ENCODE measurements at regions not wholly inside any gene's neighbourhood (a gene's known extent, or its start where the extent isn't known, plus 50 kb on each side); places are given as distances from the start of the nearest gene placed in this dataset.

DNA sequence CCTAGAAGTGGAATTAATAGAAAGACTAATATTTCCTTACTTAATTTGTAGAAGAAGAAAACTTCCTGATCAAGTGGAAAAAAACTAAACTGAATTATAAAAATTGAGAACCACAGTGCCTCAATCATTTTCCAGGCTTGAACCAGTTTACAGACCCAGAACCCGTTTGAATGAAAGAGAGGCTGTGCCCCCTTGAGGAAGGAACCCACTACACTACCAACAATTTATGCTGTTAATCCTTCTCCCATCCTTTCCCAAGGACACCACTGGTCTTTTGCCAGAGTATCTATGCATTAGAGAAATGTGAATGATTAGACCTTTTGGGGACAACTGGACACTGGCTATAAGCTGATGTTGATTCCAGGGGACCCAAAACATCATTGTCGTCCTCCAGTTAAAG, 842.6 kb downstream of the TECRL start:
- no peaks in the 10 kb centered on the region for H3K27me3 ChIP-seq
- no peak overlapping the region for H3K27ac ChIP-seq
- no peaks in the 10 kb centered on the region for H3K4me1 ChIP-seq
- H3K36me3 ChIP-seq, result no peaks in the 10 kb centered on the region
- no peak overlapping the region for H3K4me3 ChIP-seq
- TF ChIP-seq POLR2A (IDR thresholded peaks at IDR 0.05), result no peak
- TF ChIP-seq, protein P1, sequence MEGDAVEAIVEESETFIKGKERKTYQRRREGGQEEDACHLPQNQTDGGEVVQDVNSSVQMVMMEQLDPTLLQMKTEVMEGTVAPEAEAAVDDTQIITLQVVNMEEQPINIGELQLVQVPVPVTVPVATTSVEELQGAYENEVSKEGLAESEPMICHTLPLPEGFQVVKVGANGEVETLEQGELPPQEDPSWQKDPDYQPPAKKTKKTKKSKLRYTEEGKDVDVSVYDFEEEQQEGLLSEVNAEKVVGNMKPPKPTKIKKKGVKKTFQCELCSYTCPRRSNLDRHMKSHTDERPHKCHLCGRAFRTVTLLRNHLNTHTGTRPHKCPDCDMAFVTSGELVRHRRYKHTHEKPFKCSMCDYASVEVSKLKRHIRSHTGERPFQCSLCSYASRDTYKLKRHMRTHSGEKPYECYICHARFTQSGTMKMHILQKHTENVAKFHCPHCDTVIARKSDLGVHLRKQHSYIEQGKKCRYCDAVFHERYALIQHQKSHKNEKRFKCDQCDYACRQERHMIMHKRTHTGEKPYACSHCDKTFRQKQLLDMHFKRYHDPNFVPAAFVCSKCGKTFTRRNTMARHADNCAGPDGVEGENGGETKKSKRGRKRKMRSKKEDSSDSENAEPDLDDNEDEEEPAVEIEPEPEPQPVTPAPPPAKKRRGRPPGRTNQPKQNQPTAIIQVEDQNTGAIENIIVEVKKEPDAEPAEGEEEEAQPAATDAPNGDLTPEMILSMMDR (IDR thresholded peaks at IDR 0.05), result no peak
- no peak for DNase-seq
- no peaks in the 10 kb centered on the region for H3K9me3 ChIP-seq

DNA sequence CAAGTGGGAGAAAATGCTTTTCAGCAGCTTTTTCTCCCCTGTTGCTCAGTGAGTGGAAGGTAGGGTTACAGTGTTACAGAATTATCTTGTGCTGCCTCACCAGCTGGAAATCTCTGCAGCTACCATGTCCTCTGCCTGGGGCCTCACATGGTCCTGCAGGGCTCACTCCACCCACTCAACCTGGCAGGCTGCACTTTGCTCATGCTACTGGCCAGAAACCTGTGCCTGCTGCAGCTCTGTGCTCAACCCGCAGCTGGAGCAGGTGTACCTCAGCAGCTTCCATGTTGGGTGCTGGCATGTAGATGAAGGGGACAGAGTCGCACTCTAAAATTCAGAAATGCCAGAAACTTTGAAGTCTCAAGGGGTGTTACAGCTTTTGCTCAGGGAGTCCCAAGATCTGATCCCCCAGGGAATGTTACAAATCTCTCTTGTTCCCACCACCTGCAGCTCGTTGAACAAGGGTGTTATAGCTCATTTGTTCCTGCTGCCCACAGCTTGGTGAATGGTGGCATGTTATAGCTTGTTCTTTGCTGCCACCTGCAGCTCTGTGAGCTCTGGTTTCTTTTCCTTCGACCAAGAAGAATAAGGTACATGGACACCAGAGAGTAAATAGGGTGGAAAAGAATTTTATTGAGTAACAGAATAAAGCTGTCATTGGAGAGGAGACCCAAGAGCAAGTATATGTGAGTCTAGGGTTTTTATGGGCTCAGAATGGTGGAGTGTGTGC, 845.8 kb downstream of the TECRL start:
- H3K4me3 ChIP-seq, result no peak overlapping the region
- H3K27me3 ChIP-seq, result no peaks in the 10 kb centered on the region
- H3K27ac ChIP-seq, result no peak overlapping the region
- H3K9me3 ChIP-seq, result no peaks in the 10 kb centered on the region
- DNase-seq, result no peak
- H3K4me1 ChIP-seq, result no peaks in the 10 kb centered on the region
- no peak for TF ChIP-seq POLR2A (IDR thresholded peaks at IDR 0.05)
- TF ChIP-seq, protein P1 (IDR thresholded peaks at IDR 0.05), result no peak
- no peaks in the 10 kb centered on the region for H3K36me3 ChIP-seq

DNA sequence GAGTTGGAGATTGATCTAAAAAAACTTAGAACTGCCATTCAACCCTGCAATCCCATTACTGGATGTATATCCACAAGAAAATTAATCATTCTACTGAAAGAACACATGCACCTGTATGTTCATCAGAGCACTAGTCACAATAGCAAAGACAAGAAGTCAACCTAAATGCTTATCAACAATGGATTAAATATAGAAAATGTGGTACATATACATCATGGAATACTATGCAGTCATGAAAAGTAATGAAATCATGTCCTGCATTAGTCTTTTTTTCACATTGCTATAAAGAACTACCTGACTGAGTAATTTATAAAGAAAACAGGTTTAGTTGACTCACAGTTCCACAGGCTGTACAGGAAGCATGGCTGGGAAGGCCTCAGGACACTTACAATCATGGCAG, 850.5 kb downstream of the TECRL start:
- Histone ChIP-seq H3K36me3 (no peaks in the 10 kb centered on the region), H3K27me3 (no peaks in the 10 kb centered on the region), H3K9me3 (no peaks in the 10 kb centered on the region), H3K4me3 (no peak overlapping the region), H3K27ac (no peak overlapping the region), H3K4me1 (no peaks in the 10 kb centered on the region)
- no peak for TF ChIP-seq POLR2A (IDR thresholded peaks at IDR 0.05)
- DNase-seq, result no peak

DNA sequence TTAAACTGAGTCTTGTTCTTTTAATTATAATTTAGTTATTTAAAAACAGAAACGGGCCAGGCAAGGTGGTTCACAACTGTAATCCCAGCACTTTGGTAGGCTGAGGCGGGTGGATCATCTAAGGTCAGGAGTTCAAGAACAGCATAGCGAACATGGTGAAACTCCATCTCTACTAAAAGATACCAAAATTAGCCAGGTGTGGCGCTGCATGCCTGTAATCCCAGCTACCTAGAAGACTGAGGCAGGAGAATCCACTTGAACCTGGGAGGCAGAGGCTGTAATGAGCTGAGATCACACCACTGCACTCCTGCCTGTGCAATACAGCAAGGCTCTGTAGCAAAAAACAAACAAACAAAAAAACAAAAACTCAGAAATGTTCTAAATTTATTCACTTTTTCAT, 852.9 kb downstream of the TECRL start:
- H3K27me3 ChIP-seq, result no peaks in the 10 kb centered on the region
- TF ChIP-seq, protein P1 (IDR thresholded peaks at IDR 0.05), result no peak
- TF ChIP-seq POLR2A (IDR thresholded peaks at IDR 0.05), result no peak
- no peak for DNase-seq
- H3K4me3 ChIP-seq, result no peak overlapping the region
- no peaks in the 10 kb centered on the region for H3K36me3 ChIP-seq
- no peak overlapping the region for H3K27ac ChIP-seq
- no peaks in the 10 kb centered on the region for H3K9me3 ChIP-seq
- no peaks in the 10 kb centered on the region for H3K4me1 ChIP-seq

DNA sequence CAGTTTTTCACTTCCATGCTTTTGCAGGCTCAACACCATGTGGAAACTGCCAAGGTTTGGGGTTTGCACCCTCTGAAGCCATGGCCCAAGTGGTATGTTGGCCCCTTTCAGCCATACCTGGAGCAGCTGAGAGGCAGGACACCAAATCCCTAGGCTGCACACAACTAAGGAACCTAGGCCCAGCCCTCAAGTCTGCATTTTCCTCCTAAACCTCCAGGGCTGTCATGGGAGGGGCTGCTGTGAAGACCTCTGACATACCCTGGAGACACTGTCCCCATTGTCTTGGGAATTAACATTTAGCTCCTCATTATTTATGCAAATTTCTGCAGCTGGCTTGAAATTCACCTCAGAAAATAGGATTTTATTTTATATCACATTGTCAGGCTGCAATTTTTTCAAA, 856.1 kb downstream of the TECRL start:
- no peak for DNase-seq
- TF ChIP-seq POLR2A (IDR thresholded peaks at IDR 0.05), result no peak
- TF ChIP-seq, protein P1 (IDR thresholded peaks at IDR 0.05), result no peak
- Histone ChIP-seq H3K9me3 (no peaks in the 10 kb centered on the region), H3K36me3 (no peaks in the 10 kb centered on the region), H3K4me1 (no peaks in the 10 kb centered on the region), H3K27ac (no peak overlapping the region), H3K4me3 (no peak overlapping the region), H3K27me3 (no peaks in the 10 kb centered on the region)

DNA sequence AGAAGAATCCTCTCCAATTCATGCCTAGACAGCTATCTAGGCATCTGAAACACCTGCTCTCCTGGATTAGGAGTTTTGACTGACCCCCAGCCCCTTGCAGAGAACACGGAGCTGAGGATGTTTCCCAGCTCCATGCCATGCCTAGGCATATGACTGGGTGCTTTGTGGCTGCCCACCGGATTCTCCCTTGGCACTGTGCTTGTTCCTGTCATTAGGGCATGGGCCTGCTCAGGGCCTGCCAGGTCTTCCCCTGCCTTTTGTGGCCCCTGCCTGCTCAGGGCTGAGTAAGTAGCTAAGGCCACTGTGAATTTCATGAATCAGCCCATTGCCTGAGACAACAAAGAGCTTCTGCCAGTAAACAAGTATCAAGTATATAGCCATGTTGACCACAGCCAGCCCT, 867.4 kb downstream of the TECRL start:
- H3K27ac ChIP-seq, result no peak overlapping the region
- no peak for DNase-seq
- no peaks in the 10 kb centered on the region for H3K9me3 ChIP-seq
- no peak overlapping the region for H3K4me3 ChIP-seq
- H3K27me3 ChIP-seq, result no peaks in the 10 kb centered on the region
- no peaks in the 10 kb centered on the region for H3K36me3 ChIP-seq
- TF ChIP-seq, protein P1 (IDR thresholded peaks at IDR 0.05), result no peak
- no peak for TF ChIP-seq POLR2A (IDR thresholded peaks at IDR 0.05)
- H3K4me1 ChIP-seq, result no peaks in the 10 kb centered on the region

Data from Peyer's patch (tissue), 4 donors.